ENCODE measurements at regions not wholly inside any gene's neighbourhood (a gene's known extent, or its start where the extent isn't known, plus 50 kb on each side); places are given as distances from the start of the nearest gene placed in this dataset.

DNA sequence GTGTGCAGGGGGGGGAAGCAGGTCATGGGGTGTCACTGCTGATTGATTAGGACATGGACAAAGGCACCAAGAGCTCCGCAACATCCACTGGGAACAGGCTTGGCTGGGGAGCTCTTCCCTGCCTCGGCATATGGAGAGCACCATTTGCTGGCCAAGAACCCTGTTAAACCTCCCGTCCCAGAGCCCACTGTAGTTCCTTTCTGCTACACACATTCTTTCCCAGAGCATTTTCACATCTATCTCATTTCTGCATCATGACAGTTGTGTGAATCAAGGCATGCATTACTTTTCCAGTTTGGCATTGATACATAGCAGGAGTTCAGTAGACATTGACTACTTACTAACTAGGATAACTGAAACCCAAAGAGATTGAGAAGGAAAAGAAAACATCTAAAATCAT is 333.4 kb upstream of the B3GAT1 start:
- DNase-seq (ENCODE audit: low spot score): no peak

DNA sequence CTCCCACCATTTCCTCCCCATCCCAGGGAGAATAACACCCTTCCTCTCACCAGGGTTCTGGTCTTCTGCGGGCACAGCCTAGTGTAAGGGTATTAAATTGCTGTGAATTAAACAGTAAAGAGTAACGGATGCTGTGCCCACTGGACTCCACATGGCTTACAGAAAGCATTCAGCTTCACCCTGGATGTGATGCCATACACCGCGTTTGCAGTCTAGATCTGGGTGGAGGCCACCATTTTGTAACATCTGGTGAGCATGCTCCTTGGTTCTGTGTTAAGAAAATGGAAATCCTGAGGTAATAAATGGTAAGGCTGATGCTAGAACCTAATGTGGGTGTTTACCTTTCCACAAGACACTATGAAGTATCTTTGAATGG is 331.8 kb upstream of the B3GAT1 start:
- DNase-seq (ENCODE audit: low spot score): no peak

DNA sequence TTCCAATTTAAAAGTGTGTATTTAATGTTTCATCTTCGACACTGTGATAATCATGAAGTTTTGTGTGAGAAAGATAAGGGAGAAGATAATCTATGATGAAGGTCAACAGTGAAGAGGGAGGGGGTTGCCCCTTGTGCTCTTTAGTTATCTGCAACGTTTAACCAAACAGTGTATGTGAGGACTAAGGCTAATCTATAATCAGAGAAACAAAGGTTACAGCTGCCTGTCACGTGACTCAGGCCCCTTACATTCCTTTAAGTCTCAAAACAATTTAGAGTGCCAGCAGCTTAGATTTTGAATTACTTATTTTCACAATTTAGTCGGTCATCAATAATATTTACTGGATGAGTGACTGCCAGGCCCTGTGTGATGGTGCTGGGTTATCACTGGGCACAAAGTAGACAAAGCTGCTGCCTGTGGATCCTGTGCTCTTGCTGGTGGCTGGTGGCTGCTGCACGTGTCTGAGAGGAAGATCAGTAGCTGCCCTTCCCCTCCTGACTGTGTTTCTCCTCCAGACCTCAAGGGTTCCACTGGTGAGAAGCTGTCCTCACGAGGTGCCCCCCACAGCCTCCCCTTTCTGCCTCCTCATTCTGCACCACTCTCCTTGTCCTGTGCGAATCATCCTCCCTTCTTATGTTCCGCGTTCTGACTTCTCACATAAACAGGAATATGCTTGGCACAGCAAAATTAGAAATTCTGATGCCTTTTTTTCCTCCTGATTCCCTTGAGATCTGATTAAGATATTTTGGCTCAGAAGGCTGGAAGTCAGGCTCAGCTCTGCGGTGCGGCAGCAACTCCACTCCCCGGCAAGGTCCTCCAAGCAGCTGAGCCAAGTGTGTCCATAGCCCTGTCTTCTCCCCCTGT is 331.1 kb upstream of the B3GAT1 start:
- no peak for DNase-seq (ENCODE audit: low spot score)

DNA sequence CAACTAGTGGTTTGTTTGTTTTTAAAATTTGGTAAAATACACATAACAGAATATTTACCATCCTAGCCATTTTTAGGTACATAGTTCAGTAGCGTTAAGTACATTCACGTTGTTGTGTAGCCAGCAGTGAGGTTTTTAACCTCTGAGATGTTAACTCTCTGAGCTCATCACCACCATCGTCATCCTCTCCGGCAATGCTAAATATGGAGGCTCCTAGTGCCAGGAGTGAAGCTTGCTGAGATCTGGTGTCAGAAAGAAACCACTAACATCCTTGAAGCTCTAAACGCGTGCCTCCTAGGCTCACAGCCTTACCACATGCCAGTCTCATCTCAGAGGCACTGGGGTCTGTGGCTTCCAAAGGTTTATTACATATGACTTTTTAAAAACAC is 330.2 kb upstream of the B3GAT1 start:
- no peak for DNase-seq (ENCODE audit: low spot score)

DNA sequence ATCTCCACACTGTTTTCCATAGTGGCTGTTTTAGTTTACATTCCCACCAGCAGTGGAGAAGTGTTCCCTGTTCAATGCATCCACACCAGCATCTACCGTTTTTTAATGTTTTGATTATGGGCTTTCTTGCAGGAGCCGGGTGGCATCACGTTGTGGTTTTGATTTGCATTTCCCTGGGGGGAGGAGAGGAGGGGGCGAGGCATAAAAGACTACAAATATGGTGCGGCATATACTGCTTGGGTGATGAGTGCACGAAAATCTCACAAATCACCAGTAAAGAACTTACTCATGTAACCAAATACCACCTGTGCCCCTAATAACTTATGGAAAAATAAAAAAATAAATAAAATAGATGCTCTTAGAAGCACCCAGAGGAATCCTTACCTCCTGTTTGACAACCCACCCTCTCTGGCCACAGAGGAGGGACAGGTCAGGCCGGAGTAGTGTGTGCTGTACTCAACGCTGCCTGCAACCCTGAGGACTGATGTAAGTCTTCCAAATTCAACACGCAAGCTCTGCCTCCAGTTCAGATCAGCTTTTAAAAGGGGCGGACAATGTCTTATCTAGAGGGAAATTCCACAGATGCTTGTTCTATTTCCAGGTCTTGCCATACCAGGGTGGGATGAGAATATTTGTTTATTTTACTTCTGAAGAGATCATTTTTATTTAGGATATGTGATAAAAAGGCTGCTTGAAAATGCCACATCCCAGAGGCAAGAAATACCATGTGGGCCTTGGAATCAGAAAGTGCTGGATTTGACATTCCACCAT is 329.6 kb upstream of the B3GAT1 start:
- peak; percentile 36 for DNase-seq (ENCODE audit: low spot score)

DNA sequence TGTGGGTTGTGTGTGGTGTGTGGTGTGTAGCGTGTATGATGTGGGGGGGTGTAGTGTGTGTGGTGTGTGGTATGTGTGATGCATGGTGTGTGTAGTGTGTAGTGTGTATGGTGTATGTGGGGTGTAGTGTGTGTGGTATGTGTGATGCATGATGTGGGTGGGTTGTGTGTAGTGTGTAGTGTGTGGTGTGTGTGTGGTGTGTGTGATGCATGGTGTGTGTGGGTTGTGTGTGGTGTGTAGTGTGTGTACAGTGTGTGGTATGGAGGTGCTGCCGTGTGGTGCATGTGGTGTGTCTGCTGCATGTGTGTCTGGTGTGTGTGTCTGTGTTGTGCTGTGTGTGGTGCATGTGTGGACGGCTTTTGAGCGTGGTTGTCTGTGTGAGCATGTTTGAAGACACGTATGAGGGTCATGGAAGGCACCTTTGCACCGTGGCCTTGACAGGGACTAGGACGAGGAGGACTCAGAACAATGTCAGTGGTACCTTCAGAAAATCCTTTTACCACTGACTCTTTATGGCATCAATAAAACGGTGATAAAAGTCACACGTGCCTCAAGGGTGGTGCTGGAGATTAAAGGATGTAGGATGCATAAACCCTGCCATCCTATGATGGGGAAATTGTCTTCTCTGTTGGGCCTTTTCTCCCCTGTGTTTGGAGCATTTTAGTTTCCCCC is 328.7 kb upstream of the B3GAT1 start:
- DNase-seq (ENCODE audit: low spot score): no peak

DNA sequence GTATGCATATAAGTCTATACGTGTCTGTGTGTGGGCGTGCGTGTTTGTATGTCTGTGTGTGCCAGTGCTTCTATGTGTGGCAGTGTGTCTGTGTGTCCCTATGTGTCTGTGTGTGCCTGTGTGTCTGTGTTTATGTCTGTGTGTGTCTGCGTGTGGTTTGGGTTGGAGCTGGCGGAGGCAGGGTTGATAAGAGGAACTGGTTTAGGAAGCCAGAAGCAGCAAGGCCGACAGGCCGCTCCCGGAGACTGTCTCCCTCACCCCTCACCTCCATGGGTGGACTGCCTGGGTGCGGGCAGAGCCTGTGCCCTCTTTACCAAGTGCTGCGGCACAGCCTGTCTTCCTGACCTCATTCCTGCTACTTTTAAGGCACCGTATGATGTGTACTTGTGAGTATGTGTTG is 327.1 kb upstream of the B3GAT1 start:
- no peak for DNase-seq (ENCODE audit: low spot score)

DNA sequence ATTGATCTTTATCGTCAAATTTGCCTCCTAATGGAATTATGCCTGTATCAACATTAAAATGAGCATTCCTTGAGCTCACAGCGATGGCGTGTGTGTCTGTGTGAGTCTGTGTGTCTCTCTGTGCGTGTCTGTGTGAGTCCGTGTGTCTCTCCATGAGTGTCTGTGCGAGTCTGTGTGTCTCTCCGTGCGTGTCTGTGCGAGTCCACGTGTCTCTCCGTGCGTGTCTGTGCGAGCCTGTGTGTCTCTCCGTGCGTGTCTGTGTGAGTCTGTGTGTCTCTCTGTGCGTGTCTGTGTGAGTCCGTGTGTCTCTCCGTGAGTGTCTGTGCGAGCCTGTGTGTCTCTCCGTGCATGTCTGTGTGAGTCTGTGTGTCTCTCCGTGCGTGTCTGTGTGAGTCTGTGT is 326.5 kb upstream of the B3GAT1 start:
- DNase-seq (ENCODE audit: low spot score): no peak

DNA sequence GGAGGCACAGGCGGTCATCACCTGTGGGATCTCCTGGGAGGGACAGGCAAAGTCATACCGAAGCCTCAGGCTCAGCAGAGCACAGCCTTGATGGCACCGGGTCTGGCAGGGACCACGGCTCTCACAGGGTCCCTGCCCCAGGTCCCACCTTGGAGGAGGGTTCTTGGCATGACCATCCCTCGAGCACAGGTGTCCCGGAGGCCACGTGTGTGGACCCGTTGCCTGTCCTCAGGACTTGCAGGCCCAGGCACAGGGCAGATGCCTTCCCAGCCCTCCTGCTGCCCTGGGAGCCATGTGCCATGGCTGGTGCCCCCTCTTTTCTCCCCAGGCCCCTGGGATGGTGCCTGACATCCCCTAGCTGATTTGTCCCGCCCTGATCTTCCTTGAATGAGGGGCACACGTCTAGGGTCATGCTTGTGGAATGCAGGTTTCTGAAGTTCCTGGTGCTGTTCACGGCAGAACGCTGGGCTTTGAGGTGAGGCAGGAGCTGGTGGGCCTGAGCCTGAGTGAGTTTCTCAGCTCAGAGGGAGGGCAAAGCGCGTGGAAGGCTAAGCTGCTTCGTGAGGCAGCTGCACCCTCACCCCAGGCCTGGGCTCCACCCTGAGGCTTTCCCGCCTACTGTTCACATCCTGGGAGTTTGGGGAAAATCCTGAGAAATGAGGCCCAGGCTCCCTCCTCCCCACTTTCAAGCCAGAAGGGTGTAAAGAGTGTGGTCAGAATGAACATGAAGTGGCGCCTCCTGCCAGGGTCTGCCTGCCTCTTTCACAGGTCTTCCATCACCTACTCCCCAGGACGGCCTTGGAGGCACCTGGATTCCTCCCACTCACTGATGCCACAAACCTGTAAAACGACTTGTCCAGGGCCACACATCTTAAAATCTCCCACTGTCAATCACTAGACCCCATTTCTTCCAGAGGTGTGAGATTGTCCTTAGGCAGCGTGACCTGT is 325.8 kb upstream of the B3GAT1 start:
- no peak for DNase-seq (ENCODE audit: low spot score)

DNA sequence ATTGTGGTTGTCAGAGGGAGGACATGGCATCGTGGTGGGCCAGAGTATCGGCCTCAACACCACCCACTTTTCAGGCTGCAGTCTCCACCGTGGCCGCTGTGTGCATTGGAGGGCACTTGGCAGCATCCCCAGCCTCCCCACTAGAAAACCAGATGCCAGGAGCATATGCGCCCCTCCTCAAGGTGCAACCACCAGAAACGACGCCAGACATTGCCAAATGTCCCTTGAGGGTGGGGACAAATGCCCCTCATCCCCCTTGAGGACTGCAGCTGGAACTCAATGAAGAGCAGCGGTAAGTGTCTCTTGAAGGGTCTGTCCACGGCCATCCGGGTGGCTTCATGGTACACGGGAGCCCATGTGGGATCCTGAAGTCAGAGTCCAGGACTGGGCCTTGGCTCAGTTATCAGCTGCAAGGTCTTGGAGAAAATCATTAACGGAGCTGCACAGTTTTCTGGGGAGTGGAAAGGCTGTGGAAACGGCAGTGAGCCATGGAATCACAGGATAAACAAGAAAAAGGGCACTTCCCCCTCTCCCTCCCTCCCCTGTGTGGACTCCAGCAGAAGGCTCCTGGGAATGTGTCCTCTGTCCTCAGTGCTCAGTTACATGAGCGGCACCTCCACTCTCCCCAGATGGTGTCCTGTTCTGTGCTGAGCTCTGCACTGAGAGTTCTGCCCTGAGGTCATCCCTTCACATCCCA is 324.4 kb upstream of the B3GAT1 start:
- DNase-seq (ENCODE audit: low spot score): no peak

DNA sequence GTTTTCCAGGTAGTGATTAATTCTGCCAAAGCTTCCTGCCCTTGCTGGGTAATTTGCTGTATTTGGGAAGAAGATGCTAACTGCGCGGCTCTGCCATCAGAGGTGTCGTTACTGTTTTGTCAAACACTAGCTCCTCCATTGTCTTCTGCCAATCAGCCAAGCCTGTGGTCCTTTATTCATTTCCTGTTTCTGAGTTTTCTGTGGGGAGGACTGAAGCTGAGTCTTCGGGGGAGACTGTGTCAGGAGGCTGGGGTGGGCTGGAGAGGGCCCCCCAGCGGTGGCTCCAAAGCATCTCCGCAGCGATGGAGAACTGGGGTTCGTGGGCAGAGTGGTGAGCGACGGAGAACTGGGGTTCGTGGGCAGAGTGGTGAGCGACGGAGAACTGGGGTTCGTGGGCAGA is 322.9 kb upstream of the B3GAT1 start:
- no peak for DNase-seq (ENCODE audit: low spot score)

DNA sequence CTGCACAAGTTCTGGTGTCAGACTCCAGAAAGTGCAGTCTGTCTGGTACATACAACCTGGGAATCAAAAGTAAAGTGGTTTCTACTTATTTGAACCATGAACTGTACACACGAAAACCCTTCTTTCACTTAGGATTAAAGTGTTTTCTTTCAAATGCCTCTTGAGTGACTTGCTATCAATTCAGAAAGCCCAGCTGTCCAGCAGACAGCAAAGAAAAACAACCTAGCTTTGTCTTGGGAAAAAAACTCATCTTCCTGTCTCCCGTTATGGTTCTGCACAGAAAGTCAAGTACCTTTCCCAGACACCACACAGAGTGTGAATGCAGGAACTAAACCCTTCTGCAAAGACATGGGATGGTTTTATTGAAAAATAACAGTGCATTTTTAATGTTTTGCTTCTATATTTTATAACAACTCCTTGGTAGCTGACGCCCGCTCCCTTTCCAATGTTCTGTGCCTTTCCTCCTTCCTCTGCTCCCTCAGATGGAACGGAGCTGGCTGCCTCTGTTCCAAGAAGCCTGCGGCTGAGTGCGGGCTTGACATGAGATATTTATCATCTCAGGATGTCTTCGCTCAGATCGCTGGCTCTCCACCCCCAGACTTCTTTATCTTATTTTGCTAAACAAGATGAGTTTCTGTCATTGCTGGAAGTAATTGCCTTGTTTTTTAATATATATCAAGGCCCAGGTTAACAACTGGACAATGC is 322.3 kb upstream of the B3GAT1 start:
- DNase-seq (ENCODE audit: low spot score): no peak

DNA sequence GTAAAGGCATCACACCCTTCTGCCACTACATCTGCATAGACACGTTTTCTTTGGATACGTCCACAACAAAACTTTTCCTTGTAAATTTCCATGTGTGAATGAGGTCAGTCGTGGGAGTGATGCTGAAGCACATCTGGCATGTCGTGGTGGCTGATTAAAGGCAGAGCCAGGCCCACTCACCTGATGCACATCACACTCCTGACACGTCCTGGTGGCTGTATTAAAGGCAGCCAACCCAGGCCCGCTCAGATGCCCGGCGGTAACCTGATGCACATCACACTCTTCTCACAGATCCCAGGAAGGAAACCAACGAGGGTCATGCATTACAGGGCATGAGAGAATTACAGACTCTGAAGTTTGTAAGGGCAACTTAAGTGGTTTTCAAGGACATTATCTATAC is 321.6 kb upstream of the B3GAT1 start:
- no peak for DNase-seq (ENCODE audit: low spot score)

DNA sequence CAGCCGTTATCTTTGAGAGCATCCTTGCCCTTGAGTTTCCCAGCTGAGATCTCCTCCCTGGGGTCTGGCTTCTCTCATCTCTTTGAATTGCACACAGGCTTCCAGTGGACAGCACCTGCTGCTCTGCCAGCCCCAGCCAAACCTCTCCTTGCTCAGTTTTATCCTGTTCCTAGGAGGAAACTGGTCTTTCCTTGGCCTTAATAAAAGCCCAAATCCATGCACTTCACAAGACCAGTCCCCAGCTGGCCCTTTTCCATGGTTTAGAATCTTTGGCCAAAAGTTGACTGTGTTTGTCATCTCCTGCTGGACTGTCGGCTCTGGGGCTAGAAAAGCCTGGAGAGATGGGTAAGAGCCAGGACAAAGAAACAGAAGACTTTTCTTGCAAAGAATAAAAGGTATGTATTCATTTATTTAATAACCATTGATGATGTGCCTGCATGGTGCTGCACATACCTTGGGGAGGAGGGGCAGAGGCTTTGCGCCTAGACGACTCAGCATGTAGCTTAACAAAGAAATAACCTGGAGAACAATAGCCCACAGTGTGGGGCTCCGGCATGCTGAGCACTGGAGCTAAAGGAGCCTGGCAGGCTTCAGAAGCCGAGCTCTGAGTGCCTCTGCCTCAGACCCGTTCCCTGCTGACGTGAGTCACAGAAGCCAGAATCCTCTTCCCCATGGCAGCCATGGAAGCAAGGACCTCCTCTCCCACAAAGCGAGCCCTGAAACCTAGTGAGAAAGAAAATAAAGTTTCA is 319.3 kb upstream of the B3GAT1 start:
- no peak for DNase-seq (ENCODE audit: low spot score)

DNA sequence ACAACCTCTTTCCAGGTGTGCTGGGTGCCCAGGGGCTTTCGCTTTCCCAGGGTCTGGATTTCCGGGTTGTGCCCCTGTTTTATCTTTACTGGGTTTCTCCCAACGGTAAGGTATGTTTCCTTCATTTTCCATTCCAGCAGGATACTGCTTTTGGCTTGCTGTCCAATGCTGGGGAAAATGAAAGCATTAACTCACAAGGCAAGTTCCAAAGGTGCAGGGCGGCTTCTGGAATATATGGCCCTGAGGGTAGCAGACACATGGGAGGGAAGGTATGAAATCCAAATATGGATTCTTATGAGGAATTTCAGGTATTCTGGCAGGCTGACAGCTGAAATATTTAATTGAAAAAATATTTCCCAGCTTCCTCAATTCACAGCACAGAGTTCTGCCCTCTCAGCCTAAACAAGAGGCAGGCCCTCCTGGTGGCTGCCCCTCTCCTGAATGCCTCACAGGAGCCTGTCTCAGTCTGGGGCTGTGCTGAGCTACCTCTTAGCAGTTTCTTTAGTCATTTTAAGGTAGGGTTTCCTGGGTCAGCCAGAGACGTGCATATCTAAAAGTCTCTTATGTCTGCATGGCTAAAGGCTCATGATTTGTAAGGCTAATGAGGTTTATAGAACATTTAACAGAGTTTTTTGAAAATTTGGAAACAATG is 318.6 kb upstream of the B3GAT1 start:
- DNase-seq (ENCODE audit: low spot score): no peak

DNA sequence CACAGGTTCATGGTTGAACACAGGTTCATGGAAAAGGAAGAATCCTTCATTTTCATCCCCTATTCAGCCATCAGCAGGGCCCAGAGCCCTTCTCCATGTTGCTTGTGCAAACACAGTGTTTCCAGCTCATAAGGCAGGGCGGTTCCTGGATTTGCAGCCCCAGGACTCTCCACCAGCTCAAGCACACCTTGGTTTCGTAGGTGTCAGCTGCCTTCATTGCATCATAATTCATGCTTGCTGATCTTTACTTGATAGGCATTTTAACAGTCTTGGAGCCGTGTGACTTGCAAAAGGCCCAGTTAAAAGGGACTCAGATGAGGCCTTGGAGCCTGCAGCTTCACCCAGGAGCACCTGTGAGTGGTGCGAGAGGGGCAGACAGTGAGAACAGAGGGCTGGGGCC is 318.1 kb upstream of the B3GAT1 start:
- no peak for DNase-seq (ENCODE audit: low spot score)

DNA sequence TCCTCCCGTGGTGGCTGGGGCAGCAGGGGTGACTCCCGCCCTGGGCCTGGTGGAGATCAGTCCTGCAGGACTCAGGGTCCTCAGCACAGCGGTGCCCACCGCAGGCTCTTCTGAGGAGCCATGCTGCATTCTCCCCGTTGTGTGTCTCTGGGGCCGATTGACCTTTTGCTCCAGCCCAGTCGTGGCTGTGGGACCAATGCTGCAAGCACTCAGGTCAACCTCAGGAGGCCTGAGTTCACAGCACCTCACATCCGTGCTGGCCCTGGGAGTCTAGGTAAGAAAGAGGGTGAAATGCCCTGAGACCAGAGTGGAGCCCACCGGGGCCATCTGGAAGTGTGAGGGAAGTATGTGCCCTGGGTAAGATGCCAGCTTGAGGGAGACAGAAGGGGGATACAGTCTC is 316.1 kb upstream of the B3GAT1 start:
- no peak for DNase-seq (ENCODE audit: low spot score)

DNA sequence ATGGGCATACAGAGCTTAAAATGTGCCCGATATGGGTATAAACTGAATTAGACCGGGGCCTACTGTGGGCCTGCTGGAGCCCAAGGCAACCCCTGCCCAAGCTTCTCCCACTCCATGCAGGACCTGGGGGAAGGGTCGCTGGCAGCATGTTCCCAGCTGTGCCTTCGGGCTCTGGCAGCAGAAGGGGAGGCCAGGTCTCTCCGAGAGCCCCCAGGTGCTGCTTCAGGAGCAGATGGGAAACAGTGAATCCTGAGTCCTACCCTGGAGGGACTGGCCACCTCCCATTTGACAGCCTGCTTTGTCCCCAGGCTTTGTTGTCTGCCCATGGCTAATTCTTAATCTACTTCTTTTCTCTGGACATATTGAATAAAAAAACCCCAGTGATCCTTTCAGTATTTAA is 315.6 kb upstream of the B3GAT1 start:
- no peak for DNase-seq (ENCODE audit: low spot score)

DNA sequence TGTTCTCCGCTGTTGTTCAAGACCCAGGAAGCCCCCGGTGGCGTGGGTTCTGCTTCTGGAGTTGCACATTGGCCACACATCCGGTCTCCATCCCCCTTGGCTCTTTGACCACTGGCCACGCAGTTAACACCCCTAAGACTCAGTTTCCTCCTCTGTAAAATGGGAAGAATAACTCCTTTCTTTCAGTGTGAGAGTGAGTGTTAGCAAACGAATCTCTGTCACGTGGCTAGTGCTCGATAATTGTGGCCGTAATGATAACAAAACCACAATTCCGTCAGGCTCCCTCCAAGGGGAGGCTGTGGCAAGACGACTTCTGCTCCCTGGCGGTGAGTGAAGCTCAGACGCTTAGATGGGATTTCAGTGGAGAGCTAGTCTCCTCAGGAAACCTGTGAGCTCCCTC is 315.2 kb upstream of the B3GAT1 start:
- no peak for DNase-seq (ENCODE audit: low spot score)

Measured in HuH-7.5 (cell line).